GM21619 (cell line): ENCODE measurements at regions not wholly inside any gene's neighbourhood (a gene's known extent, or its start where the extent isn't known, plus 50 kb on each side); places are given as distances from the start of the nearest gene placed in this dataset.

ENCODE experiments used
- ATAC-seq: cut with Tn5 transposase; IDR thresholded peaks from one replicate; pipeline ENCODE4 v1.9.1; 2021; ENCODE audit not compliant: unreplicated experiment

GRCh38 chr6:47151232-47151898 lies 109.2 kb upstream of the ADGRF1 start:
- no peak for ATAC-seq

GRCh38 chr6:47149554-47149953 lies 107.4 kb upstream of the ADGRF1 start:
- no peak for ATAC-seq

- no peak for ATAC-seq
These were observed 106.9 kb upstream of the ADGRF1 start for GRCh38 chr6:47149066-47149465.

- no peak for ATAC-seq
These were observed 105.8 kb upstream of the ADGRF1 start for GRCh38 chr6:47147836-47148344.

GRCh38 chr6:47147175-47147727 lies 105.1 kb upstream of the ADGRF1 start:
- no peak for ATAC-seq

- no peak for ATAC-seq
These were observed 104.5 kb upstream of the ADGRF1 start for GRCh38 chr6:47146431-47147174.

GRCh38 chr6:47145212-47145611 lies 103.1 kb upstream of the ADGRF1 start:
- ATAC-seq, result no peak

- no peak for ATAC-seq
These were observed 102.2 kb upstream of the ADGRF1 start for GRCh38 chr6:47144306-47144705.

- ATAC-seq, result no peak
These were observed 99.8 kb upstream of the ADGRF1 start for GRCh38 chr6:47141963-47142362.

GRCh38 chr6:47141171-47141570 lies 99.0 kb upstream of the ADGRF1 start:
- ATAC-seq, result no peak

GRCh38 chr6:47138046-47138445 lies 95.9 kb upstream of the ADGRF1 start:
- no peak for ATAC-seq

- no peak for ATAC-seq
These were observed 94.9 kb upstream of the ADGRF1 start for GRCh38 chr6:47137073-47137472.

- ATAC-seq, result no peak
These were observed 93.6 kb upstream of the ADGRF1 start for GRCh38 chr6:47135772-47136171.

- ATAC-seq, result no peak
These were observed 92.5 kb upstream of the ADGRF1 start for GRCh38 chr6:47134476-47135189.

- no peak for ATAC-seq
These were observed 91.3 kb upstream of the ADGRF1 start for GRCh38 chr6:47133230-47134000.

GRCh38 chr6:47132724-47133123 lies 90.6 kb upstream of the ADGRF1 start:
- no peak for ATAC-seq

GRCh38 chr6:47131773-47132172 lies 89.6 kb upstream of the ADGRF1 start:
- ATAC-seq, result no peak

- ATAC-seq, result no peak
These were observed 88.0 kb upstream of the ADGRF1 start for GRCh38 chr6:47130086-47130485.

- no peak for ATAC-seq
These were observed 87.0 kb upstream of the ADGRF1 start for GRCh38 chr6:47129129-47129528.

GRCh38 chr6:47126647-47127391 lies 84.7 kb upstream of the ADGRF1 start:
- ATAC-seq, result no peak
